GM10266 (cell line): ENCODE measurements at regions not wholly inside any gene's neighbourhood (a gene's known extent, or its start where the extent isn't known, plus 50 kb on each side); places are given as distances from the start of the nearest gene placed in this dataset.
"Not testable (repeated sequence)": the region's sequence is repeated elsewhere in the genome, so short reads cannot be mapped to it uniquely, and the experiment has no call there.

Experiments used
- DNase-seq: peaks from one replicate; pipeline ENCODE4 v3.0.0; 2012; ENCODE audit errors: extremely low spot score
- CTCF ChIP-seq: IDR thresholded peaks from 2 replicates; pipeline ENCODE4 v1.5.1; 2012; ENCODE audit warnings: mild to moderate bottlenecking, low read depth; ENCODE audit not compliant: control insufficient read depth, insufficient read depth; ENCODE audit errors: missing control alignments

DNA sequence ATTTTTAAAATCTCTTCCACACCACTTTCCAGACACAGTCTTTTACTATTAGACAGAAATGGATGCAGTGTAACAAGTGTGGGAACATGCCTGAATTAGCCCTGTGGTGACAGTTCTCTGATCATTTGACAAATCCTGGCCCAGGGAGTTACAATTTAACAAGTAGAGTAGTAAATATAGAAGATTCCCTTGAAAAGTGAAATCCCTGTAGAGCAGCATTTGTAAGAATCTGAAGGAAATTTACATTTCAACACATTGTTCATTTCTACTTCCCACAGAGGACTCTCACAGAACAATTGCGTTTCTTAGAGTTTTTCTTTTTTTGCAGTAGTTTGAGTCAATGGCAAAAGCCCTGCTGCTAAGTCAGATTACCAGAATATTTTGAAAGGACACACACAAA lies 458.3 kb upstream of the BRINP3 start:
- DNase-seq = no peak
- TF ChIP-seq CTCF = no peak

- DNase-seq = no peak
- TF ChIP-seq CTCF = no peak
These were observed 458.7 kb upstream of the BRINP3 start for GRCh38 chr1:190936337-190936736.

DNA sequence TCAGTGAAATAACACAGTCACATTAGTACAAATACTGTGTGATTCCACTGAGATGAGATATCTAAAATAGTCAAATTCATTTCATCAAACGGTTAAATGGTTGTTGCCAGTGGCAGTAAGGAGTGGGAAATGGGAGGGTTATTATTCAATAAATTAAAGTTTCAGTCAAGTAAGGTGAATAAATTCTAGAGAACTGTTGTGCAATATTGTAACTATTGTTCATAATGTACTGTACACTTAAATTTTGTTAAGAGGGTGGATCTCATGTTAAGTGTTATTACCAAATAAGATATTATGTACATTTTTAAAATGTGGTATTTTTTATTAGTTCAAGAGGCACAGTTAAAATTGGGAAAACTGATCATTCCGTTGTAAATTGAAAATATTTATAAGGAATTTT lies 463.3 kb upstream of the BRINP3 start:
- no peak for TF ChIP-seq CTCF
- no peak for DNase-seq

- no peak for TF ChIP-seq CTCF
- no peak for DNase-seq
These were observed 464.8 kb upstream of the BRINP3 start for GRCh38 chr1:190942475-190942874.

DNA sequence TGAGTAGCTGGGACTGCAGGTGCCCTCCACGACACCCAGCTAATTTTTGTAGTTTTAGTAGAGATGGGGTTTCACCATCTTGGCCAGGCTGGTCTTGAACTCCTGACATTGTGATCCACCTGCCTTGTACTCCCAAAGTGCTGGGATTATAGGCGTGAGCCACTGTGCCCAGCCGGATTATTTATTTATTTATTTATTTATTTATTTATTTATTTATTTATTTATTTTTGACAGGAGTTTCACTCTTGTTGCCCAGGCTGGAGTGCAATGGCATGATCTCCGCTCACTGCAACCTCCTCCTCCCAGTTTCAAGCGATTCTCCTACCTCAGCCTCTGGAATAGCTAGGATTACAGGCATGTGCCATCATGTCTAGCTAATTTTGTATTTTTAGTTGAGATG lies 466.1 kb upstream of the BRINP3 start:
- not testable (repeated sequence) for DNase-seq

GRCh38 chr1:190949939-190950338 lies 472.3 kb upstream of the BRINP3 start:
- no peak for DNase-seq
- no peak for TF ChIP-seq CTCF

- TF ChIP-seq CTCF = no peak
These were observed 479.9 kb upstream of the BRINP3 start for GRCh38 chr1:190957565-190957964.

GRCh38 chr1:190963321-190963720 lies 485.7 kb upstream of the BRINP3 start:
- DNase-seq = no peak
- no peak for TF ChIP-seq CTCF

More at GRCh38 chr1:190957565-190957964, 479.9 kb upstream of the BRINP3 start:
- no peak for DNase-seq
